Smooth muscle cell (in vitro differentiated cells): ENCODE measurements at regions not wholly inside any gene's neighbourhood (a gene's known extent, or its start where the extent isn't known, plus 50 kb on each side); places are given as distances from the start of the nearest gene placed in this dataset.

Experiments used
- DNase-seq: peaks from one replicate; lab custom pipeline; 2025; ENCODE audit not compliant: unreplicated experiment; lab: John Stamatoyannopoulos, UW
- H2AFZ ChIP-seq: fragments of 200-600 bp; sonication (generic); 2 replicates; pipeline ENCODE4 v1.6.0; 2016; ENCODE audit warnings: antibody characterized with exemption, low read depth, mild to moderate bottlenecking
- H3F3A ChIP-seq: fragments of 200-600 bp; sonication (generic); 2 replicates; pipeline ENCODE4 v1.6.0; 2017; ENCODE audit warnings: antibody characterized with exemption, low read depth
- H3K27ac ChIP-seq: fragments of 200-600 bp; sonication (generic); 2 replicates; pipeline ENCODE4 v1.5.1; 2016; ENCODE audit warnings: low read depth, mild to moderate bottlenecking
- H3K27me3 ChIP-seq: fragments of 200-600 bp; sonication (generic); 2 replicates; pipeline ENCODE4 v1.6.1; 2016; ENCODE audit warnings: low read depth, mild to moderate bottlenecking
- H3K36me3 ChIP-seq: fragments of 200-600 bp; sonication (generic); 2 replicates; pipeline ENCODE4 v1.5.1; 2016; ENCODE audit warnings: low read depth
- H3K4me1 ChIP-seq: fragments of 200-600 bp; sonication (generic); 2 replicates; pipeline ENCODE4 v1.5.1; 2016; ENCODE audit warnings: low read depth
- H3K4me2 ChIP-seq: fragments of 200-600 bp; sonication (generic); 2 replicates; pipeline ENCODE4 v1.6.0; 2016; ENCODE audit warnings: mild to moderate bottlenecking
- H3K4me3 ChIP-seq: fragments of 200-600 bp; sonication (generic); 2 replicates; pipeline ENCODE4 v1.5.1; 2016; ENCODE audit warnings: mild to moderate bottlenecking
- H3K79me2 ChIP-seq: fragments of 200-600 bp; sonication (generic); 2 replicates; pipeline ENCODE4 v1.6.0; 2016; ENCODE audit warnings: low read depth, mild to moderate bottlenecking
- H3K9ac ChIP-seq: fragments of 200-600 bp; sonication (generic); 2 replicates; pipeline ENCODE4 v1.6.0; 2016; ENCODE audit warnings: low read depth
- H3K9me3 ChIP-seq: fragments of 200-600 bp; sonication (generic); replicated peaks from 2 replicates; pipeline ENCODE4 v1.5.1; 2016; ENCODE audit warnings: low read depth
- H4K20me1 ChIP-seq: fragments of 200-600 bp; sonication (generic); 2 replicates; pipeline ENCODE4 v1.6.0; 2016; ENCODE audit warnings: low read depth
- CTCF ChIP-seq: fragments of 200-600 bp; sonication (generic); IDR thresholded peaks from 2 replicates; pipeline ENCODE4 v1.5.1; 2017; ENCODE audit warnings: borderline replicate concordance, mild to moderate bottlenecking, antibody characterized with exemption; ENCODE audit not compliant: insufficient read depth, poor library complexity, severe bottlenecking
- WGBS: methylation state at CpG from one replicate; pipeline ENCODE4 v1.1.7; 2016; ENCODE audit warnings: low lambda C conversion rate; 5-methylcytosine and 5-hydroxymethylcytosine counted together

- Histone ChIP-seq H3K27ac (no peak overlapping the region), H3K79me2 (no peaks in the 10 kb centered on the region), H2AFZ (no peak overlapping the region), H3K27me3 (no peaks in the 10 kb centered on the region), H4K20me1 (no peaks in the 10 kb centered on the region), H3K9me3 (no peaks in the 10 kb centered on the region), H3K4me3 (no peak overlapping the region), H3K9ac (no peak overlapping the region), H3F3A (no peaks in the 10 kb centered on the region), H3K36me3 (no peaks in the 10 kb centered on the region), H3K4me1 (no peaks in the 10 kb centered on the region), H3K4me2 (no peak overlapping the region)
- 0% methylated on average over 1 of the region's 1 CpG for WGBS
- no peak for DNase-seq
- no peak for TF ChIP-seq CTCF
These were observed 268.8 kb upstream of the NREP start for GRCh38 chr5:112025757-112026156.

GRCh38 chr5:112024769-112025168 is 267.8 kb upstream of the NREP start:
- Histone ChIP-seq H3K9ac (no peak overlapping the region), H3K4me2 (no peak overlapping the region)

GRCh38 chr5:112024221-112024620 is 267.2 kb upstream of the NREP start:
- H3K27ac ChIP-seq = no peak overlapping the region
- no peak for TF ChIP-seq CTCF
- WGBS = 82% methylated on average over 3 of the region's 3 CpGs
- H2AFZ ChIP-seq = peak overlapping the region; percentile 62
- no peaks in the 10 kb centered on the region for H3K27me3 ChIP-seq
- no peak overlapping the region for H3K4me2 ChIP-seq
- H3K36me3 ChIP-seq = no peaks in the 10 kb centered on the region
- H3K79me2 ChIP-seq = no peaks in the 10 kb centered on the region
- DNase-seq = no peak
- H3K4me1 ChIP-seq = no peaks in the 10 kb centered on the region
- no peaks in the 10 kb centered on the region for H4K20me1 ChIP-seq
- H3K9me3 ChIP-seq = no peaks in the 10 kb centered on the region
- no peaks in the 10 kb centered on the region for H3F3A ChIP-seq
- H3K4me3 ChIP-seq = no peak overlapping the region
- H3K9ac ChIP-seq = no peak overlapping the region

More at GRCh38 chr5:112024769-112025168, 267.8 kb upstream of the NREP start:
- WGBS = 79% methylated on average over 2 of the region's 2 CpGs
- Histone ChIP-seq H3K4me1 (no peaks in the 10 kb centered on the region), H3K9me3 (no peaks in the 10 kb centered on the region), H4K20me1 (no peaks in the 10 kb centered on the region), H3F3A (no peaks in the 10 kb centered on the region), H3K79me2 (no peaks in the 10 kb centered on the region), H3K36me3 (no peaks in the 10 kb centered on the region), H3K4me3 (no peak overlapping the region), H2AFZ (peak overlapping the region; percentile 62), H3K27me3 (no peaks in the 10 kb centered on the region), H3K27ac (no peak overlapping the region)
- DNase-seq = no peak
- no peak for TF ChIP-seq CTCF

- H3K27me3 ChIP-seq = no peaks in the 10 kb centered on the region
- H3K4me1 ChIP-seq = no peaks in the 10 kb centered on the region
- H3K27ac ChIP-seq = no peak overlapping the region
- H3K79me2 ChIP-seq = no peaks in the 10 kb centered on the region
- no peak overlapping the region for H3K4me2 ChIP-seq
- H3K36me3 ChIP-seq = no peaks in the 10 kb centered on the region
- DNase-seq = no peak
- H3F3A ChIP-seq = no peaks in the 10 kb centered on the region
- no peak overlapping the region for H3K4me3 ChIP-seq
- no peaks in the 10 kb centered on the region for H4K20me1 ChIP-seq
- no peak overlapping the region for H3K9ac ChIP-seq
- no peak for TF ChIP-seq CTCF
- H3K9me3 ChIP-seq = no peaks in the 10 kb centered on the region
- WGBS = 89% methylated on average over 3 of the region's 3 CpGs
- H2AFZ ChIP-seq = no peak overlapping the region
These were observed 266.8 kb upstream of the NREP start for GRCh38 chr5:112023766-112024165.
